ENCODE measurements at regions not wholly inside any gene's neighbourhood (a gene's known extent, or its start where the extent isn't known, plus 50 kb on each side); places are given as distances from the start of the nearest gene placed in this dataset.
"Not testable (repeated sequence)": the region's sequence is repeated elsewhere in the genome, so short reads cannot be mapped to it uniquely, and the experiment has no call there.

- Mint-ChIP-seq H3K27me3 (ENCODE audit: low read depth, poor library complexity) (peaks cover 3% of the 10 kb centered on the region), H3K27ac (no peak overlapping the region), H3K9me3 (peaks cover 9% of the 10 kb centered on the region), H3K36me3 (ENCODE audit: low read depth) (no peaks in the 10 kb centered on the region), H3K4me3 (no peak overlapping the region), H3K4me1 (no peaks in the 10 kb centered on the region)
- TF ChIP-seq CTCF (IDR thresholded peaks at IDR 0.05) = no peak
- no peak for DNase-seq
Measured at GRCh38 chr5:102678267-102679058, 76.6 kb upstream of the PAM start.

- Mint-ChIP-seq H3K27me3 (ENCODE audit: low read depth, poor library complexity) (peaks cover 3% of the 10 kb centered on the region), H3K4me1 (no peaks in the 10 kb centered on the region), H3K27ac (no peak overlapping the region), H3K36me3 (ENCODE audit: low read depth) (peaks cover 3% of the 10 kb centered on the region), H3K4me3 (no peak overlapping the region), H3K9me3 (peaks cover 10% of the 10 kb centered on the region)
- DNase-seq = peak; percentile 72
- peak; percentile 88 for TF ChIP-seq CTCF (IDR thresholded peaks at IDR 0.05)
Measured at GRCh38 chr5:102681403-102681983, 73.6 kb upstream of the PAM start.

GRCh38 chr5:102682101-102682647 lies 72.9 kb upstream of the PAM start:
- peaks cover 7% of the 10 kb centered on the region for H3K36me3 Mint-ChIP-seq (ENCODE audit: low read depth)
- no peak overlapping the region for H3K27ac Mint-ChIP-seq
- H3K4me3 Mint-ChIP-seq = no peak overlapping the region
- DNase-seq = no peak
- H3K4me1 Mint-ChIP-seq = no peaks in the 10 kb centered on the region
- H3K27me3 Mint-ChIP-seq (ENCODE audit: low read depth, poor library complexity) = peaks cover 3% of the 10 kb centered on the region
- H3K9me3 Mint-ChIP-seq = peaks cover 17% of the 10 kb centered on the region
- no peak for TF ChIP-seq CTCF (IDR thresholded peaks at IDR 0.05)

- peaks cover 52% of the 10 kb centered on the region for H3K9me3 Mint-ChIP-seq
Measured at GRCh38 chr5:102688076-102688475, 67.0 kb upstream of the PAM start.

GRCh38 chr5:102688581-102689342 lies 66.3 kb upstream of the PAM start:
- not testable (repeated sequence) for H3K4me1 Mint-ChIP-seq; H3K27me3 Mint-ChIP-seq (ENCODE audit: low read depth, poor library complexity); H3K4me3 Mint-ChIP-seq; H3K27ac Mint-ChIP-seq; DNase-seq
- Mint-ChIP-seq H3K36me3 (ENCODE audit: low read depth) (peaks cover 13% of the 10 kb centered on the region), H3K9me3 (peaks cover 57% of the 10 kb centered on the region)

More at GRCh38 chr5:102688076-102688475, 67.0 kb upstream of the PAM start:
- peaks cover 13% of the 10 kb centered on the region for H3K36me3 Mint-ChIP-seq (ENCODE audit: low read depth)
- not testable (repeated sequence) for H3K27me3 Mint-ChIP-seq (ENCODE audit: low read depth, poor library complexity); H3K4me1 Mint-ChIP-seq; H3K4me3 Mint-ChIP-seq; H3K27ac Mint-ChIP-seq; DNase-seq

GRCh38 chr5:102690910-102691309 lies 64.2 kb upstream of the PAM start:
- no peak overlapping the region for H3K27ac Mint-ChIP-seq

More at GRCh38 chr5:102690910-102691309, 64.2 kb upstream of the PAM start:
- no peak for DNase-seq
- Mint-ChIP-seq H3K36me3 (ENCODE audit: low read depth) (peaks cover 13% of the 10 kb centered on the region), H3K9me3 (peaks cover 57% of the 10 kb centered on the region), H3K4me1 (no peaks in the 10 kb centered on the region), H3K4me3 (no peak overlapping the region), H3K27me3 (ENCODE audit: low read depth, poor library complexity) (no peaks in the 10 kb centered on the region)
- TF ChIP-seq CTCF (IDR thresholded peaks at IDR 0.05) = no peak

Measured in nephron progenitor cell (in vitro differentiated cells).